Chondrocyte (in vitro differentiated cells): ENCODE measurements at regions not wholly inside any gene's neighbourhood (a gene's known extent, or its start where the extent isn't known, plus 50 kb on each side); places are given as distances from the start of the nearest gene placed in this dataset.

Experiments used
- DNase-seq: peaks from one replicate; pipeline ENCODE4 v3.0.0; 2021; ENCODE audit warnings: mixed read lengths, low spot score
- H3K27ac Mint-ChIP-seq: one replicate; pipeline ENCODE4 v1.8.0; 2021; ENCODE audit warnings: mild to moderate bottlenecking, moderate library complexity, mixed read lengths; ENCODE audit not compliant: unreplicated experiment
- H3K27me3 Mint-ChIP-seq: 2 replicates; pipeline ENCODE4 v1.8.0; 2021; ENCODE audit warnings: low read depth, mixed read lengths
- H3K36me3 Mint-ChIP-seq: 2 replicates; pipeline ENCODE4 v1.8.0; 2021; ENCODE audit warnings: low read depth, mixed read lengths
- H3K4me1 Mint-ChIP-seq: 2 replicates; pipeline ENCODE4 v1.8.0; 2021; ENCODE audit warnings: low read depth, mild to moderate bottlenecking, mixed read lengths
- H3K4me3 Mint-ChIP-seq: one replicate; pipeline ENCODE4 v1.8.0; 2021; ENCODE audit warnings: mild to moderate bottlenecking, moderate library complexity, mixed read lengths; ENCODE audit not compliant: unreplicated experiment
- H3K9me3 Mint-ChIP-seq: 2 replicates; pipeline ENCODE4 v1.8.0; 2021; ENCODE audit warnings: low read depth, mixed read lengths
- CTCF ChIP-seq: fragments of 200-600 bp; sonication (generic); IDR thresholded peaks from 2 replicates; pipeline ENCODE4 v1.5.0; 2021; ENCODE audit warnings: antibody characterized with exemption, mild to moderate bottlenecking, moderate library complexity

DNA sequence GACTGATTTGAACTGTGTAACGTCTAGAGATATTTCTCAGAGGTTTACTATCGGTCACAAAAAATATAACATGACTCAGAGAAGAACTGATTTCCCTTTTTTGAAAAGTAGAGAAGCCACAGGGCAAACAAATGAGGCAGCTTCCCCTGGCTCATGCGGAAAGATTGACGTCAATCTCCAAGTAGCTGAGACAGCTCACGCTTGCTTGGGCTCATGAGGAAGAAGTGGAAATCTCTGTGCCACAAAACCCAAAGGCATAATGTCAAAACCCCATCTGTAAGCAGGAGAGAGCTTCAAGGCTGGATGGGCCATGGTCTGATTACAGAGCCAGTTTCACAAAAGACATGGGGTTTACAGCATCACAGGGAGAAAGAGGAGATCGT lies 188.1 kb downstream of the ARL4C start:
- Mint-ChIP-seq H3K27ac (peak overlapping the region; percentile 82), H3K36me3 (no peaks in the 10 kb centered on the region), H3K4me1 (peaks cover 32% of the 10 kb centered on the region), H3K4me3 (no peak overlapping the region), H3K9me3 (peaks cover 4% of the 10 kb centered on the region), H3K27me3 (no peaks in the 10 kb centered on the region)
- TF ChIP-seq CTCF = no peak
- DNase-seq = no peak

DNA sequence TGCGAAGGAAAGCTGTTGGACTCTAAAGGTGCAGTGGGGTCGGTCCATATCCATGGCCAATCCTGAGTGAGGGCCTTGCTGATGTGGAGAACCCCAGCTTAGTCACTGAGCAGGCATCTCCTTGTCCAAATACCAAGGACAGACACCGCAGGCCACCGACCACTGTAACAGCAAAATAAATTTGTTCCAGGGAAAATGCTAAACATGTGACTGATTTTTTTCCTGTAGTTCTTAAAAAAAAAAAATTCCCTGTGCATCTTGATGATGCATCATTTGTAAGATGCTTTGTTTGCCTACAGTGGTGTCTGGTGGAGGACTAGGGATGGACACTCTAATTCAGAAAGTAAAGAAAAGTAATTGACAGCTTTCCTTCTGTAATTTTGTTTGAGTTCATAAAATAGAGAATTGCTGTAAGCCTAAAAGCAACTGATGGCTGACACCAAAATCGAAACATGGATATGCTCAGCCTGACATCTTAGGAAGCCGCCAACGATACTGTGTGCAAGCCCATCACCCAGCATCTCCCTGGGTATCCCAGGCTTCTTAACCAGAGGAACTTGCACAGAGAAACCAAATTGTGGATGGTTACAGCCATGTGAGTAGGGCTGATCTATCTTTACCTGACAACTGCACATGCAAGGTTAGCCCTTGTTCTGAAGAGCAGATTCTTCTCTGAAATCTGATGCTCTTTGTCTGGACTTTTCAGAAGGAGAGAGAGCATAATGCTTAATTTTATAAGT lies 188.6 kb downstream of the ARL4C start:
- peaks cover 32% of the 10 kb centered on the region for H3K4me1 Mint-ChIP-seq
- no peaks in the 10 kb centered on the region for H3K36me3 Mint-ChIP-seq
- no peak overlapping the region for H3K4me3 Mint-ChIP-seq
- peak overlapping the region; percentile 82 for H3K27ac Mint-ChIP-seq
- DNase-seq = no peak
- peaks cover 4% of the 10 kb centered on the region for H3K9me3 Mint-ChIP-seq
- no peaks in the 10 kb centered on the region for H3K27me3 Mint-ChIP-seq
- peak; percentile 37 for TF ChIP-seq CTCF

DNA sequence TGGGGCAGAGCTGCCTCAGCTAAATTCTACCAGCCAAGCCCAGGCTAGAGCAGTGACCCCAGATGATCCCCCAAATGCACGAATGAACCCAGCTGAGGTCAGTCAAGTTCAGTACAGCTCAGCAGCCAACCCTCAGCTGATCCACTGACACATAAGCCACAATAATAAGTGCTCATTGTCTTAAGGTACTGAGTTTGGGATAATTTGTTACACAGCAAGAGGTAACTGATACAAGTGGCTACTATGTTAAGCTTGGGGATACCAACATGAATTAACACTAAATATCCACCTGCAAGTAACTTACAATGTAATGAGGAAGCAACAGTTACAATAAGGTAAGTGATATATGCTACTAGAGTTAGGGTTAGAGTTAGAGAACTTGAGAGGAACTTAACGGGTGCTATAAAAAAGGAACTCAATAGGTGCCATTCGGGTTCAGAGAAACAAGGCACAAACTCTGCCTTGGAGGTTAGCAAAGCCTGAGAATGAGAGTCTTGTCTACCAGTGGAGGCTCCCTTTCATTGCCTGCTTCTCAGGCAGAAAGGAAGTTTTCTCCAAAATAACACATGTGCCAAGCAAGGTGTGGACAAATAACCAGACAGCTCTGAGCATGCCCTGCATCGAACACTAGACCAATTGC lies 189.4 kb downstream of the ARL4C start:
- Mint-ChIP-seq H3K4me1 (peaks cover 32% of the 10 kb centered on the region), H3K27ac (no peak overlapping the region), H3K9me3 (peaks cover 4% of the 10 kb centered on the region), H3K4me3 (no peak overlapping the region), H3K27me3 (no peaks in the 10 kb centered on the region), H3K36me3 (no peaks in the 10 kb centered on the region)
- DNase-seq = no peak
- TF ChIP-seq CTCF = no peak

GRCh38 chr2:234306426-234307173 lies 190.3 kb downstream of the ARL4C start:
- Mint-ChIP-seq H3K27ac (no peak overlapping the region), H3K27me3 (no peaks in the 10 kb centered on the region), H3K9me3 (peaks cover 4% of the 10 kb centered on the region), H3K36me3 (no peaks in the 10 kb centered on the region), H3K4me3 (no peak overlapping the region), H3K4me1 (peaks cover 32% of the 10 kb centered on the region)
- no peak for DNase-seq
- no peak for TF ChIP-seq CTCF

GRCh38 chr2:234305846-234306245 lies 191.0 kb downstream of the ARL4C start:
- H3K27ac Mint-ChIP-seq = peak overlapping the region; percentile 0
- no peak for DNase-seq

More at GRCh38 chr2:234305846-234306245, 191.0 kb downstream of the ARL4C start:
- no peaks in the 10 kb centered on the region for H3K27me3 Mint-ChIP-seq
- no peak overlapping the region for H3K4me3 Mint-ChIP-seq
- TF ChIP-seq CTCF = no peak
- H3K4me1 Mint-ChIP-seq = peaks cover 32% of the 10 kb centered on the region
- no peaks in the 10 kb centered on the region for H3K36me3 Mint-ChIP-seq
- H3K9me3 Mint-ChIP-seq = peaks cover 4% of the 10 kb centered on the region
